Activated T-helper 2 cell treated with anti-CD3 and anti-CD28 coated beads, Interferon-gamma antibody, Interleukin-2, Interleukin-4, amounts not matched to agents 10 μg/mL and 5 μg/mL and 100 μg/mL, durations not matched to agents 14 hours and 24 hours and 36 hours (primary cell): ENCODE measurements at regions not wholly inside any gene's neighbourhood (a gene's known extent, or its start where the extent isn't known, plus 50 kb on each side); places are given as distances from the start of the nearest gene placed in this dataset.

Experiments used
- DNase-seq: peaks from one replicate; pipeline ENCODE4 v3.0.0; 2021; ENCODE audit warnings: low spot score
- H3K27ac Mint-ChIP-seq: one replicate; pipeline ENCODE4 v1.8.0; 2021; ENCODE audit warnings: mixed read lengths
- H3K27me3 Mint-ChIP-seq: one replicate; pipeline ENCODE4 v1.8.0; 2021; ENCODE audit warnings: low read depth, mixed read lengths
- H3K36me3 Mint-ChIP-seq: one replicate; pipeline ENCODE4 v1.8.0; 2021; ENCODE audit warnings: low read depth, mixed read lengths
- H3K4me1 Mint-ChIP-seq: one replicate; pipeline ENCODE4 v1.8.0; 2021; ENCODE audit warnings: low read depth, mixed read lengths
- H3K4me3 Mint-ChIP-seq: one replicate; pipeline ENCODE4 v1.8.0; 2021; ENCODE audit warnings: low read depth, mild to moderate bottlenecking, moderate library complexity, mixed read lengths
- H3K9me3 Mint-ChIP-seq: one replicate; pipeline ENCODE4 v1.8.0; 2021; ENCODE audit warnings: mixed read lengths
- intact Hi-C: fragments of 100-400 bp; cut with micrococcal nuclease; formaldehyde crosslinking; loops from one replicate; pipeline ENCODE4 v1.15.1; 2023

- Mint-ChIP-seq H3K36me3 (no peaks in the 10 kb centered on the region), H3K9me3 (no peaks in the 10 kb centered on the region), H3K27me3 (peaks cover 3% of the 10 kb centered on the region), H3K4me3 (no peak overlapping the region), H3K27ac (no peak overlapping the region), H3K4me1 (no peaks in the 10 kb centered on the region)
- intact Hi-C loops = no loop called here
- DNase-seq = no peak
These were observed 174.8 kb downstream of the CEP135 start for GRCh38 chr4:56123547-56123946.

DNA sequence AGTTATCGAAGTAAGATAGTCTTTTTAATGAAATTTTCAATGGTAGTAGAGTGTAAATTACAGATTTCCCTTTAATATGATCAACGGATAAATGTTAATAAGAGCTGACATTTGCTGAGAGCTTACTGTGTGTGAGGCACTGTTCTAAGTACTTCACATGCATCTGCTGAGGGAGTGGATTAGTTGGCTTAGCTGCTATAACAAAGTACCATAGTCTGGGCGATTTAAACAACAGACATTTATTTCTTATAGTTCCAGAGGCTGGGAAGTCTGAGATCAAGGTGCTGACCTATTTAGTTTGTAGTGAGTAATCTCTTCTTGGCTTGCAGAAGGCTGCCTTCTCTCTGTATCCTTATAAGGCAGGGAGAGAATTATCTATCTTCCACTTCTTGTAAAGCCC, 174.3 kb downstream of the CEP135 start:
- H3K36me3 Mint-ChIP-seq = no peaks in the 10 kb centered on the region
- peaks cover 3% of the 10 kb centered on the region for H3K27me3 Mint-ChIP-seq
- H3K9me3 Mint-ChIP-seq = no peaks in the 10 kb centered on the region
- intact Hi-C loops = no loop called here
- DNase-seq = no peak
- H3K4me1 Mint-ChIP-seq = no peaks in the 10 kb centered on the region
- H3K27ac Mint-ChIP-seq = no peak overlapping the region
- no peak overlapping the region for H3K4me3 Mint-ChIP-seq

DNA sequence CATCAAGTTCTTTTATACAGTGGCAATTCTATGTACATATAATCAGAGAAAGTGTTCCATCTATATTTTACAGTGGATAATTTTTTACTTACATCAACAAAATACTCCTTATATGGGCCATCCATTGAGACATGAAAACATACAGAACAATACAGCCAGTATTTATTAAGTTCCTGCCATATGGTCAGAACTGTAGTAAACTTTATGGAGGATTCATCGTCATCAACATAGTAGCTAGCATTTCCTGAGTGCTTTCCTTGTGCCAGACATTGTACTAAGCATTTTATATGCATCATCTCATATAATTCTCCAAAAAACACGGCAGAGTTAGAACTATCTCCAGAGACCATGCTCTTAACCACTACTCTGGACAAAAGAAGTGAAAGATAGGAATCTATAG, 170.1 kb downstream of the CEP135 start:
- Mint-ChIP-seq H3K27me3 (peaks cover 3% of the 10 kb centered on the region), H3K4me1 (no peaks in the 10 kb centered on the region), H3K4me3 (no peak overlapping the region), H3K36me3 (no peaks in the 10 kb centered on the region), H3K27ac (no peak overlapping the region), H3K9me3 (no peaks in the 10 kb centered on the region)
- intact Hi-C loops = no loop called here
- DNase-seq = no peak

- Mint-ChIP-seq H3K27me3 (peaks cover 3% of the 10 kb centered on the region), H3K9me3 (no peaks in the 10 kb centered on the region), H3K4me1 (no peaks in the 10 kb centered on the region), H3K27ac (no peak overlapping the region), H3K36me3 (no peaks in the 10 kb centered on the region), H3K4me3 (no peak overlapping the region)
- DNase-seq = no peak
- intact Hi-C loops = no loop called here
These were observed 169.3 kb downstream of the CEP135 start for GRCh38 chr4:56118055-56118454.

GRCh38 chr4:56115898-56116297, 167.2 kb downstream of the CEP135 start:
- Mint-ChIP-seq H3K27ac (no peak overlapping the region), H3K4me3 (no peak overlapping the region), H3K36me3 (no peaks in the 10 kb centered on the region), H3K27me3 (no peaks in the 10 kb centered on the region), H3K9me3 (no peaks in the 10 kb centered on the region), H3K4me1 (peaks cover 1% of the 10 kb centered on the region)
- no peak for DNase-seq
- intact Hi-C loops = no loop called here

DNA sequence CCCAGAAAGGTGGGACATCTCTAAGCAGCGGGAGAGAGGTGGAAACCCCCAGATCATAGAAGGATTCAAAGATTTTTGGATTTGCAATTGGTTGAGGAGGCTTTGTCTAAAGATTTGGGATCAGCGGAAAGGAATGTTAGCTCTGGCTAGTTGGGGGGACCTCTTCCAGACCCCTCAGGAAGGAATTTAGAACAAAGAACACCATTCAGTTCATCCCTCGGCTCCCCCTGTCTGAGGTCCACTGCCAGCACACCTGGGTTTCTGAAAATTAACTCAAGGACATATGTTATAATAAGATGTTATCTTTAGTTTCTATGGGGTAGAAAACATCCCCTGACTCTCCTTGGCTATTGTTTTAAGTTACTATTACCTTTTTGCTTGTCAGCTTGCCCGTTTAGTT, 163.6 kb downstream of the CEP135 start:
- intact Hi-C loops = no loop called here
- Mint-ChIP-seq H3K27ac (no peak overlapping the region), H3K4me1 (peaks cover 4% of the 10 kb centered on the region), H3K36me3 (no peaks in the 10 kb centered on the region), H3K27me3 (no peaks in the 10 kb centered on the region), H3K9me3 (no peaks in the 10 kb centered on the region), H3K4me3 (no peak overlapping the region)
- DNase-seq = no peak

- peaks cover 5% of the 10 kb centered on the region for H3K27me3 Mint-ChIP-seq
- H3K4me1 Mint-ChIP-seq = peaks cover 4% of the 10 kb centered on the region
These were observed 157.7 kb downstream of the CEP135 start for GRCh38 chr4:56106180-56107147.

GRCh38 chr4:56104188-56104587, 155.4 kb downstream of the CEP135 start:
- no peaks in the 10 kb centered on the region for H3K4me1 Mint-ChIP-seq

More at GRCh38 chr4:56106180-56107147, 157.7 kb downstream of the CEP135 start:
- Mint-ChIP-seq H3K4me3 (no peak overlapping the region), H3K9me3 (no peaks in the 10 kb centered on the region), H3K36me3 (no peaks in the 10 kb centered on the region), H3K27ac (no peak overlapping the region)
- DNase-seq = no peak
- intact Hi-C loops = no loop called here

DNA sequence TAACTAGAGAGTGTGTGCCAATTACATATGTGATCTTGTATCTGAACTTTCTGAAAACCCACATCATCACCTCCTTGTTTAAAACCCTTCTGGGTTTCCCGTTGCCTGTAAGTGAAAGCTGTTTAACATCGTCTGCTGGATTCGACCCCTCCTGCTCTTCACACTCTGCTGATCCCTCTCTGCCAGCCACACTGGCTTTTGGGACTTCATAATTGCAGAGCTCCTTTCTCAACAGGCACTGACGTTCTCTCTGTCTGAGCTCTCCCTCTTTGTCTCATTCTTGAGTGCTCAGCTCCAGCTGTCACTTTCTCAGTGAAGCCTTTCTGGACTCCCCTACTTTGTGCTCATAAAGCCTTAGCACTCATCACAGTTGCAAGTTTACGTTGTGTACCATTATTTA, 153.9 kb downstream of the CEP135 start:
- intact Hi-C loops = no loop called here
- H3K4me1 Mint-ChIP-seq = no peaks in the 10 kb centered on the region
- no peaks in the 10 kb centered on the region for H3K9me3 Mint-ChIP-seq
- H3K27ac Mint-ChIP-seq = no peak overlapping the region
- H3K4me3 Mint-ChIP-seq = no peak overlapping the region
- DNase-seq = no peak
- H3K36me3 Mint-ChIP-seq = no peaks in the 10 kb centered on the region
- peaks cover 9% of the 10 kb centered on the region for H3K27me3 Mint-ChIP-seq

More at GRCh38 chr4:56104188-56104587, 155.4 kb downstream of the CEP135 start:
- no peaks in the 10 kb centered on the region for H3K36me3 Mint-ChIP-seq
- no peak overlapping the region for H3K4me3 Mint-ChIP-seq
- intact Hi-C loops = no loop called here
- no peaks in the 10 kb centered on the region for H3K9me3 Mint-ChIP-seq
- H3K27me3 Mint-ChIP-seq = peaks cover 9% of the 10 kb centered on the region
- DNase-seq = no peak
- no peak overlapping the region for H3K27ac Mint-ChIP-seq

GRCh38 chr4:56099378-56099786, 150.6 kb downstream of the CEP135 start:
- H3K9me3 Mint-ChIP-seq = no peaks in the 10 kb centered on the region
- no peaks in the 10 kb centered on the region for H3K4me1 Mint-ChIP-seq
- H3K27me3 Mint-ChIP-seq = peaks cover 9% of the 10 kb centered on the region
- DNase-seq = no peak
- no peaks in the 10 kb centered on the region for H3K36me3 Mint-ChIP-seq
- H3K4me3 Mint-ChIP-seq = no peak overlapping the region
- no peak overlapping the region for H3K27ac Mint-ChIP-seq
- intact Hi-C loops = no loop called here

GRCh38 chr4:56093576-56093975, 144.8 kb downstream of the CEP135 start:
- Mint-ChIP-seq H3K4me1 (no peaks in the 10 kb centered on the region), H3K9me3 (no peaks in the 10 kb centered on the region), H3K27me3 (no peaks in the 10 kb centered on the region), H3K4me3 (no peak overlapping the region), H3K36me3 (no peaks in the 10 kb centered on the region), H3K27ac (no peak overlapping the region)
- no peak for DNase-seq
- intact Hi-C loops = no loop called here

DNA sequence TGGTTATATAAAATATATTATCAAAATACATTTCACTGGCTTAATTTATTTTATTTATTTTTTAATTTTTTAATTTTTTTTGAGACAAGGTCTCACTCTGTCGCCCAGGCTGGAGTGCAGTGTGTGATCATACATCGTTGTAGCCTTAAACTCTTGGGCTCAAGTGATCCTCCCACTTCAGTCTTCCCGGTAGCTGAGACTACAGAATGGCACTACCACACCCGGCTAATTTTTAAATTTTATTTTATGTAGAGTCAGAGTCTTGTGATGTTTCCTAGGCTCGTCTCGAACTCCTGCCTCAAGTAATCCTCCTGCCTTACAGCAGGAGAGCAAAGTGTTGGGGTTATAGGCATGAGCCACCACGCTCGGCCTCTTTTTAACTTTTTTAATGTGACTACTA, 143.8 kb downstream of the CEP135 start:
- no peak overlapping the region for H3K27ac Mint-ChIP-seq
- DNase-seq = no peak
- H3K9me3 Mint-ChIP-seq = no peaks in the 10 kb centered on the region
- no peaks in the 10 kb centered on the region for H3K36me3 Mint-ChIP-seq
- H3K4me3 Mint-ChIP-seq = no peak overlapping the region
- no peaks in the 10 kb centered on the region for H3K4me1 Mint-ChIP-seq
- H3K27me3 Mint-ChIP-seq = no peaks in the 10 kb centered on the region
- intact Hi-C loops = no loop called here

DNA sequence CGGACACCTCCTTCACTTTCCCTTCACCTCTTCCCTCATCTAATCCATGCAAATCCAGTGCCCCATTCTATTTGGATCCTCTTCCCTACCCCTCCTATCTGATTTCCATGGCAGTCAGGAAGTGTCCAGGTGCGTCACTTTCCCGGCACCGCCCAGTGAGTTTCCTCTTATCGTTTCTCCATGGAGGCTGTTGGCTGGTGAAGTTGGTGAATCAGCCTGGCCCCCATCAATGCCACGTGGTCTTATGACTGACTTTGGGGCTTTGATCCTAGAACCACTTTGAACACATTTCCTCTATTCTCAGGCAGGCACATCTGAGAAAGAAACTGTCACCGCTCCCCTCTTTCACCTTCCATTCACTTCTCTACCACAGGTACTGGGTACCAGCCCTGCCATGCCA, 137.8 kb downstream of the CEP135 start:
- no peak overlapping the region for H3K27ac Mint-ChIP-seq
- DNase-seq = no peak
- intact Hi-C loops = no loop called here
- H3K4me3 Mint-ChIP-seq = no peak overlapping the region
- H3K36me3 Mint-ChIP-seq = no peaks in the 10 kb centered on the region
- no peaks in the 10 kb centered on the region for H3K9me3 Mint-ChIP-seq
- H3K27me3 Mint-ChIP-seq = peaks cover 2% of the 10 kb centered on the region
- H3K4me1 Mint-ChIP-seq = no peaks in the 10 kb centered on the region
